Midbrain (tissue), 1 donor: ENCODE measurements at regions not wholly inside any gene's neighbourhood (a gene's known extent, or its start where the extent isn't known, plus 50 kb on each side); places are given as distances from the start of the nearest gene placed in this dataset.

Experiments
- DNase-seq: peaks from one replicate; lab custom pipeline; 2025; lab: John Stamatoyannopoulos, UW

DNA sequence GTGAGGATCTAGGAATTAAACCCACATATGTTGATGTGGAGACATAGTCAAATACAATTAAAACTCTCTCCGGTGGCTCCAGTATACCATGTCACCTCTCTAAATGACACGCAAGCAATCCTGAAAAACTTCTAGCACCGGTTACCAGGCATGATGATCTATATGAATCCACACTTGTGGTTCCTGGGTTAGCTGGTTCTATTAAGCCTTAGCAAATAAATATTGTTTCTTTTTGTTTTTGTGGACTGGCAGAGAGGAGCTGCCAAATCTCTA lies 104.8 kb downstream of the SEC61B start:
- DNase-seq, result no peak

DNA sequence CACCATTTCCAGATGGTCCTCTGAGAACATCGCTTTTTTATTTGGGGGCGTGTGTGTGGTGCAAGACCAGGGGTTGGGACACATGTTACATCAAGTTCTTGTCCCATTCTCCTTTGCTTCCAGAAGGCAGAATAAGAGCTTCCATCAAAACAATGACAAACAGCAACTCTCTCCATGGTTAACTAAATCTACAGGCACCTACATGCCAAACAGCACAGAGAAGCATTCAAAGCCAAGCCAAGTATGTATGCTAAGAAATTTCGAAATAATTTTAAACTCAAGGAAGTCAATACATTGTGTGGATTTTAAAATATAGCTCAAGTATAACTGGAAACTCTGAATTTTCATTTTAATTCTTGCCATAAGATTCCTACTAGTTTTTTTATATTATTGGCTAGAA lies 105.6 kb downstream of the SEC61B start:
- no peak for DNase-seq

DNA sequence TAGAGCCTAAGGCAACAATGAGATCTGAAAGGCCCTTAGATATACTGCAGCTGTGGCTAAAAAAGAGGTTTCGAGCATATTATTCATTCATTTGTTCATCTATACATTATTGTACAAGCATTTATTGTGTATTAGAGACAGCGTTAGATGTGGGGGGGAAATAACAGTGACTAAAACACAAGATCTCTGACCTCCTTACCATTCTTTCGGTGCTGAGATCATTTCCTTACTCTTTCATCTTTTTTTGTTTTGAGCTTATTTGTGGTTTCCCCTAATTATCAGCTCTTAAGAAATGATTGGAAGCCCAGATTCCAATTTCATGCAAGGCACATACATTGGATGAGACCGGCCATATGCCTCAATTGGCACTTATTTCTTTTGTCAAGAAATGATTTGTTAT lies 113.2 kb downstream of the SEC61B start:
- DNase-seq, result no peak

DNA sequence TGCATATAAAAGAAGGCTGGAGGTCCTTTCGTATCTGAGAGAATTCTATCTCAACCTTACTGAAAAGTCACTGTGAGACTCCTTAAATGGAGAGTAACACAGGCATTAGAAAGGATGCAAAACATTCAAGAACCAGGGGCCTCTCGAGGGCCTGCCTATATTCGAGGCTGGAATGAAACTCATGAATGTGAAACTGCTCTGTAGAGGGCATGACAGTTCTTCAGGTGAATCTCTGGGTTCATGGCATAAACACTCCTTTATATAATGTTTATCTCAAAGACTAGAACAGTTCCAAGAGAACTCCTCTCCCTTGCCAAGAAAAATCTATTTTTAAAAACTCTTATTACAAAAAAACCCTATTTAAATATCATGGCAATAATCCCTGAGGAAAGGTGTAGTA lies 113.9 kb downstream of the SEC61B start:
- DNase-seq, result no peak

DNA sequence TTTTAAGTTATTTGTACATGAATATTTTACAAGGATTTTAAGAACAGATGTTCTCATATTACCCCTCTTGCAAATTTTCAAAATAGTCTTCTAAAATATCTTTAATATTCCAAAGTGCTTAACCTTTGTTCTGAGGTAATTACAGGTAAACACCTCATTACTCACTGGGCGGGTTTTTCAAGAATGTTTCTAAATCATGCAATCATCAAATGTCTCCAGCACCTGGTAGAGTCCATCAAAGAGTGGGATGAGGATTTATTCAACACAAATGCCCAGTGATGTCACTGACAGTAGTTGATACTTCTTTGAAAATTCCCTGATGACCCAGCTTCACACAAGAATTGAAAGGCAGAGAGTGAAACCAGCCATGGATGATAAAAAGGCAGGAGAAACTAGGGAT lies 114.4 kb downstream of the SEC61B start:
- DNase-seq, result no peak

DNA sequence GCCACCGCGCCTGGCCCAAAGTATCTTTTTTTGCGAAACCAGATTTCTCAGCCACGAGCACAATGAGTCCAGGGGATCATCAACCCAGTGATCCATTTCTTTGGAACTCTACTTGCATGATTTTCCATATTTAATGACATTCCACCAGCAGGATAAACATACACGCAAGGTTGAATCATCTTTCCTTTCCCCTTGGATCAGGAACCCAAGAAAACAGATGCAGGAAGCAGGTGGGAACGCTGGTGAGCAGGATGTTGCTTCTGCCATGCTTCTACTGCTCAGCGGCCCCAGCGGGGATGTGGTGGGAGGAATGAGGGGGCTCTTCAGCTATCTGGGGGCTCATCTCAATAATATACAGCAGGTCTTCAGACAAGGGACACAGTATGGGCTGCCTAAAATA lies 118.2 kb downstream of the SEC61B start:
- no peak for DNase-seq

DNA sequence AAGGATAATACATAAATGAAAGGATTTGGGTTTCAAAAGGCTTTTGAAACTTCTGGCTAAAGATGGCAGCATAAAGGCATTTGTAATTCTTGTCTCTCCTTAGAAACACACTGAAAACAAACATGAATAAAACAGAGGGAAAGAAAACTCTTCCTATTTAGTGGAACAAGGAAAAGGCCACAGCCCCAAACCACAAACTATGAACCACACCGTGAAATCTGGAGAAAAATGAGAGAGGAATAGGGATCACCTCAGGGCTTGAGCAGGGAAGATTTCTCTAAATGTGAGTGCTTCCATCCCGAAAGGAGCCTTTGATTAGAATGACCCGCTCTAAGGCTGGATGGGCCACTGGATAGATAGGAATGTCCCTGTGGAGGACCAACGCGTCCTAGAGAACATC lies 119.6 kb downstream of the SEC61B start:
- DNase-seq, result no peak

DNA sequence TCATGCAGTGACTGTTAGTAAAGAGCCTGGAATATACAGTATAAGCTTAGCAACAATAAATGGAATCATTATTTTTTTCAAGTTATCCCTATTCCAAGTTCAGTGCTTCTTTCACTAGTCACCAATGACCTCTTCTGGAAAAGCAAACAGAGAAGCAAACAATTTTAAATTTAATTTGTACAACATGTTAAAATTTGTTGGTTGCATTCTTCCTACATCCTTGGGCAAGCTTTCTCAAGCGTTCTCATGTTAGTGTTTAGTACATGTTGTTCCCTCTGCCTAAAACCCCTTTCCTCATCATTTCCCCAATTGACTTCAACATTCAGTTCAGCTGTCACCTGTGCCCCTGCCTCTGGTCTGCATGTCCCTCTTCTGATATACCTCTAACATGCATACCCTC lies 123.4 kb downstream of the SEC61B start:
- DNase-seq, result no peak

DNA sequence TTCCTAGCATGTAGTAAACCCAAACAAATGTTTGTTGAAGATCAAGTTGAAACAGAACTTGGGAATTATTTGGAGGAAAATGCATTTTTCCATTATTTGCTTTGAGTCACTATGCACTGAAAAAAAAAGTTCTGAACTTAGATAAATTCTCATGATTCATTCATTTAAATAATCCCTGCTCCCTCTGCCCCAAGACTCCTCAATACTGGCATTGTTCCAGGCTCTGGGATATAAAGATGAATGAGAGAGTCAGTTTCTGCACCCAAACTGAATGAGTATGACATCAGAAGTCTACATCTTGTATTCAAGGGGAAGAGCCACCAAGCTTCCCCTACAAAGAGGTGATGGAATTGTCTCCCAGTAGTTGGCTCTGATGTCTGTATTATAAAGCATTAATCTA lies 123.9 kb downstream of the SEC61B start:
- no peak for DNase-seq

DNA sequence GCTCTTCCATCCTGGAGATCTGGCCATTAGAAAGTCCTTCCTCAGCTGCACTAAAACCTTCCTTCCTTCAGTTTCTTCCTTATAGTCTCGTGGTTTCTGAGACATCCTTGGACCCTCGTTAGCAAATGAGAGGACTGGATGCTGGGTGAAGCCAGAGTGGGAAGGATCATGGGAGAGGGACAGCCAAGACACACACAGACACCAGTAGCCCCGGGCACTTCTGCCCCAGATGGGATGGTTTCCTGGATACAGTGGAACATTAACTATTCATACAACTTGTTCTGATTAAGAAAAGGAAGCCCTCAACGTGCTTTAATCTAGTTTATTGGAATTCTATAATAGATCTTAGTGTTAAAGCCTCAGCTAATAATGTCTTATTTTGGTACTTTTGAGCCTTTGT lies 125.5 kb downstream of the SEC61B start:
- DNase-seq, result no peak

DNA sequence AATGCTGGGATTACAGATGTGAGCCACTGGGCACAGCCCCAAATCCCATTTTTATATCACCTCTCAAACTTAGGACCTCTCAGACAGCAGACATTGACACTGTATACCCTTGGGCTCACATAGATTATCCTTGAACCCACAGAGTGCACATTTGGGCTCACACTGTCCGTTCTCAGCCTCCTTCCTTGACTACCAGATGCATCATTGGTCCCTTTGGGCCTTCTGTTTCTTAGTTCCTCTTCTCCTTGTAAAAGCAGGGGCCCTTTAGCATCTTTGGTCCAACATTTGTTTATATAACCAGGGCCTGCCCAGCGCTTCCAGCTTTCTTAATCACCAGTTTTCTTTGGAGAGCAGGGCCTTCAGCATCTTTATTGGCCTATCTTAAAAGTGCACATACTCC lies 126.2 kb downstream of the SEC61B start:
- no peak for DNase-seq

DNA sequence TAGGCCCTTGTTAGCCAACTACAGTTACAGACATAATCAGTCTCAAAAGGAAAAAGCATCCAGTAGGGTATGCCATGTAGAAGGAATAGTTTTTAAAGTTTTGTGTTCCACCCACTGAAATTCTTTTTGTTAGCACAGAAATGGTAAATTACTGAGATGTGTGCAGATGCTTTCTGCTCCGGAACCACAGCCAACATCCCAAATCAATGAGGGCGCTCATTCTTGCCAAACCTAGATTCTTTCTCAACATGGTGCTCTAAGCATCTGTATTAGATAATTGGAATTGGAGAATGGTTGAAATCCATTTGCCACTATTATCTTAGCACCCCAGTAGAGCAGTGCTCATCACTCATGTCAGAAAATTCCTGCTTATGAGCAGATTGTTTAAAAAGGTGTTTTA lies 127.8 kb downstream of the SEC61B start:
- no peak for DNase-seq

DNA sequence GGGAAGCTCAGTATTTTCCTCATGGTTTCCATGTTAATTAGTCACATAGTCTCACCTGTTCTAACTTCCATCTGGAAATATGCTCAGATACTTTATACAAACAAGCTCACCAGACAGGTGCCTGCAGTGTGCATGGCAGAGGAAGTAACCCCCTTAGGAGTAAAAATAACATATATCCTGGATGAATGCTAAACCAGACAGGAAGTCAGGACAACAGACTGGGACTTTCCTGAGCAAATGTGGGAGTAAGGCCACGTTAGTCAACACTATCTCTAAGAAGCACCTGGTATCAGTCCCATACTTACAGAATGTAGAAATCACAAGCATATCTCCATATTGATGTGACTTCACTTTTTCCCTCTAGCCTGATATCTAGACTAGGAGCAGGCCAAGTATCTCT lies 128.4 kb downstream of the SEC61B start:
- DNase-seq, result no peak

DNA sequence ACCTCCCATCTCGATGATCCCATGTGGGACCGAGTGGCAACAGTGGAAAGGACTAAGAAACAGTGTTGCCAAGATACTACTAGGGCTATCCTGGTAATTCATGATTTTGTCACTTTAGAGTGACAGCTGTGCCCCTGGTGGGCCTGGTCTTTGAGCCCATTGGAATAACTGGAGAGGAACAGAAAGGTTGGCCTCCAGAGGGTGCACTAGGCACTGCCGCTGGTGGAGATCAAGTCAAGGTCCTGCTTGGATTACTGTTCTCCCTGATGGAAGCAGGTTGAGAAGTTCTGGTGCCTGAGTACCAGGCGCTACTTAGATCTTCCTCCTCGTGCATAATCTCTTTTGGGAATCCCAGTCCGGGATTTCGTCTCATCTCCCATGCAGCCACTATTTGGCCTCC lies 129.6 kb downstream of the SEC61B start:
- no peak for DNase-seq

DNA sequence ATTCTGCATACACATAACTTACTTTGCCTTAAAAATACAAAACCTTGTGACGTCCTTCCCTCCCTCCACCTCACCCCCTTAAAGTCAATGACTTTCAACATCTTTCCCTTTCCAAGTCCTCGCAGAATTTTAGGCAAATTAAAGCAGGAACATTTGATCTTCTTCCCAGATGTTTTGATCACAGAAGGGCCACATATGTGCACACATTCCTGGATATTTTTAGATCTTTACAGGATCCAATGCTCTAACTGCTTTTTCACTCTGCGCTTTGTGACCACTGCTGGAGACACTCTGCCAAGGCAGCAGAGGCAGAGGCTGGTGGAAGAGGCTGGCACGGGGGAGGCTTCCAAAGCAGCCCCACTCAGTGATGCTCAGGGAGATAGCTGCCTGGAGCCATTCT lies 130.7 kb downstream of the SEC61B start:
- no peak for DNase-seq

DNA sequence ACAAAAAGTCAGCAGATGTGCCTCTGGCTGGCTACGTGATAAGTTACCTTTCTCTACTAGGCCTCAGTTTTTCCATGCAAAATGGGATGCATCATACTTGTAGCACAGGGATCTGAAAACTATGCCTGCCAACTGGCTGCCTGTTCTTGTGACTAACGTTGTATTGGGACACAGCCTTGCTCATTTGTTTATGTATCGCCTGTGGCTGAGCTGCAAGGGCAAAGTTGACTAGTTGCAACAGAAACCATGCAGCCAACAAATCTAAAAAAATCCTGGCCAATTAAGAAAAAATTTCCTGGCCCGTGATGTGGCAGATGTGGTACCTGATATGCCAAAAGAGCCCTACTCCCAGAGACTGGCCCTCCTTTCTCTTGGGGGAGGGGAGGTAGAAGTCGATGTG lies 131.3 kb downstream of the SEC61B start:
- DNase-seq, result no peak

DNA sequence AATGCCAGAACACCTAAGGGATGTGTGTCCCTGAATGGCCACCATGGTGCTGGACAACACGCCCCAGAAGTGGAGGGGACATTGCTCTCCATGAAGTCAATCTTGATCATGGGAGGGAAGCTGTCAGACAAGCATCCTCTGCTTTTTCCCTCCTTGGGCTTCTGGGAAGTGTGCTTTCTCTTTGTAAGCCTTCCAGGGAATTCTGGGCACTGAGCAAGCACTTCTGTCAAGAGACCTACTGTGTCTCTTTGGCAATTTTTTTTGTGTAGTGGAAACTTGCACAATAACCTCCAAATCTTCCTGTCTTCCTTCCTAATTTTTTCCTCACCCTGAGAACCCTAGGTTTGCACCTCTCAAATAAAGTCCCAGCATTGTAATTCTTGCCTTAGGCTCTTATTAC lies 132.0 kb downstream of the SEC61B start:
- no peak for DNase-seq

DNA sequence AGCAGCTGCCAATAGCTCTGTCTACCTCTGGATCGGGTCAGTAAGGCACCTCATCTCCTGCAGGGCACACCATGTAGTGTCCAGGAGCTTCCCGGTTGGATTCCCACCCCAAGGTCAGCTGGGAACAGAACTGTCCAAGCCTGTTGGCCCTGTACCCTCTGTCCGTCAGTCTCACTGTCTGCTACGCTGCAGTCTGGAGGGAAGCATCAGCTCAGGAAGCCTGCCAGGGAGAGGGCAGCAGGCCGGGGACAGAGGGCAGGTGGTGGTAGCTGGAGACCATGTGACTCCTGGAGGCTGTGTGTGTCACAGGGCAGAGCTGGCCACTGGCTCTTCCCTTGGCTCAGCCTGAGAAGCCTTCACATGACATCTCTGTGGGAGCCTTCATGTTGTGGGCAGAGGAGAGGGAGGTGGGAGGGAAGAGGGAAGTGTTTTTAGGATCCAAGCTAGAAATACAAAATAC lies 134.5 kb downstream of the SEC61B start:
- DNase-seq, result no peak

DNA sequence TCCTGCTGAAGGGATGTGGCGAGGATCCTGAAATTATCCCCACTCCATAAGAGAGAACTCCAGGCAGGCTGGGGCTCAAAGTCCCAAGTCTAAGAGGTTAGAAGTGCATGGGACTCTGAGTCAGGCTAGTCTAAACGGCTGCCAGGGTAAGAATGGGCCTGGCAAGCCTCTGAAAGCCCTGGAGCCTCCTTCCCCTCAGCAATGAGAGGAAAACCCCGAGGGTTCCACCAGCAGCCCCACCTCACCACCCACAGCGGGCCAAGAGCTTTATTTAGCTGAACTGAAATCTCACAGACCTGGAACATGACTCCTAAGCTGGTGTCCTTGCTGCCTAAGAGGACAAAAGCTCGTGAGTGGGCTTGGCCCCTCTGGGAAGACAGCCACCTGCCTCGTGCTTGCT lies 135.5 kb downstream of the SEC61B start:
- no peak for DNase-seq

DNA sequence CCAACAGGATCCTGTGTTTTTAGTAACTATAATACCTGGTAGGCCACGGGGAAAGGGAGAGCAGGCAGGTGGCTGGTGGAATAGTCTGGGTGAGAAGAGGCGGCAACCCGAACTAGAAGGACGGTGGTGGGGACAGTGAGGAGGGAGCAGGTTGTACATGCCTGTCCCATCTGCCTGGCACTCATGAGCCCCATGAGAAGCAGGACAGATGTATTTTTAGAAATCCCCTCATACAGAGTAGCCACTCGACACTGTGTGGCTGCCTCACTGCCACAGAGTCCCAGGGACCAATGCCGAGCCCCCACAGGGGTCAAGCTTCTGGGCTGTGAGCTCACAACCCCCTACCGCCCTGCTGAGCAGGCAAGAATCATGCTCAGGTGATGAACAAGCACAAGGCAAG lies 136.6 kb downstream of the SEC61B start:
- DNase-seq, result no peak

DNA sequence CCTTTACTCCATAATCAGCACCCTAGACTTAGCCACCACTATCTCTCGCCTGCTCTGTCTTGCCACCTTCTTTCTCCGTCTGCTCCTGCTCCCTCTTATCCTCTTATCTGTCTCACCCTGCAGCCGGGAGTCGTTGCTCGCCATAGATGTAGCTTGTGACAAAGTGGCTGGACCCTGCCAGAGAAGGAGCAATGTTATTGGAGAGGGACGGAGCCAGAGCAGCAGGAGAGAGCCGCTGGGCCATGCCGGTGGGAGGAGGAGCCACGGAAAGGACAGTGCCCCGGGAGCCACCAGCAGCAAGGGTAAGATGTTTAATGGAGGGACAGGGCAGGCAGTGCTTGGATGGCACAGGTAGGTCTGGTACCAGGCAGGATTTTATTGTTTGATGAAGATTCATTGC lies 137.3 kb downstream of the SEC61B start:
- no peak for DNase-seq

DNA sequence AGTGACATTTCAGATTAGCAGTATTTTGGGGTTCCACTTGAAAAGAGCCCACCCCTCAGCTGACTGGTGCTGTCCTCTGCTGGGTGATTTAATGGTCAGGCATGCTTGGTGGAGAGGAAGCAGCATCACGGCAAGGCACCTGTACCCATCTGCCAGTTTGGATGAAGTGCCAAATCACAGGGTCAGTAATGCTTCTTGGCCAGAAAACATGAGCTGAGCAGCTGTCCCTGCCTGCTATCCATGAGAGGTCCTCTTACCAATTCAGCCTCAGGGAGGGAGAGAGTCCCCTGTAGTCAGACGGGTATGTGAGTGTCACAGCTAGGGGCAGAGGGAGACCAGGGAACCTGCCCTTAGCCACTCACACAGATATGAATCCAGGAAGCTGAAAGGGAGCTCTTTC lies 137.9 kb downstream of the SEC61B start:
- no peak for DNase-seq

DNA sequence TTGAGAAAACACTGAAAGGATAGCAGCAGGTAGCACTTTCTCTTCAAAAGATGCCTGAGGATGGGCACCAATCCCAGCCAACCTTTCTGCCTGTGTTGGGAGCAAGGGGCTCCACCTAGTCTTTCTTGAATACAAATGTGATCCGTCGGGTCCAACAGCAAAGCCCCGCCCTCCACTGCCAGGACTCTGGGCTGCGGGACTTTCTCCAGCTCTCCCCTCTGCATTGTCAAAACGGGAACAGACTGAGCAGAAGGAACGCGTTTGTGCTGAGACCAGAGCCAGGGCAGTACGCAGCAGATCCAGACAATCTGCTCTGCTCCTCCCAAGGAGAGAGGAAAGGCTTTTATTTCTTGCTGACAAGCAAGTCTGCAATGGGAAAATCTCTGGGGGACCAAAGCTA lies 139.7 kb downstream of the SEC61B start:
- DNase-seq, result no peak

DNA sequence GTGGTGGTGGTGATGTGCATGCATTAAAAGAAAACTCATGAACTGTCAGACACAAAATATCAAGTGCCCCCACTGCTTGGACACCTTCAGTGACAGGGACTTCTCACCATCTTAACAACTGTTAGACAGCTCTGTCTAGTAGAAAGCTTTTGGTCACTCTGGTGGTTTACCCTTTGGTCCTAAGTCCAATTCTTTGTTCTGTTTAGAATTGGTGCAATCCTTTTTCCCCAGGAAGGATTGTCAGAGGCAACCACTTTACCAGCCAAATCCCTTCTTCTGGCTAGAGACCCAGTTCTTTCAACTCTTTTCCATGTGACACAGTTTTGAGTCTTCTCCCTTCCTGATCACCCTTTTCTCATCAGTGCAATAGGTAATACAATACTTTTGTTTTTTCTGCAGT lies 140.2 kb downstream of the SEC61B start:
- DNase-seq, result no peak

DNA sequence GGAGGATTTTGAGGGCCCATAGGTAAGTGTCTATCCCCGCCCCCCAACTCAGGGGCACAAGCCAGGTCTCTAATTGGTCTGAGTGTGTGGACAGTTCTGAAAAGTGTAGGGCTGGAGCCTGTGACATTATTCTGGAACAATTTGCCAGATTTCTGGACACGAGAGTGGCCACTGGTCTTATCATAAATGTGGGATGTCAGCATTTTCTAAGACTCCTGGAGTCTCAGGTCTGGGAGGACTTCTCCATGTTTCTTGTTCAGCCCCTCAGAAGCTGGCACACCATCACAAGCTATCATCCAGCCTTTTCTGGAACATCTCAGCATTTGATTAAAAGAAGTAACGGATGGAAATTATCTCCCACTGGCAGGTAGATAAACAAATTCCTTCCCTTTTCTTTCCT lies 141.4 kb downstream of the SEC61B start:
- DNase-seq, result no peak
